GM19467 (cell line): ENCODE measurements at regions not wholly inside any gene's neighbourhood (a gene's known extent, or its start where the extent isn't known, plus 50 kb on each side); places are given as distances from the start of the nearest gene placed in this dataset.

Source experiments
- ATAC-seq: cut with Tn5 transposase; IDR thresholded peaks from one replicate; pipeline ENCODE4 v1.9.1; 2021; ENCODE audit warnings: mild to moderate bottlenecking, moderate library complexity; ENCODE audit not compliant: unreplicated experiment

DNA sequence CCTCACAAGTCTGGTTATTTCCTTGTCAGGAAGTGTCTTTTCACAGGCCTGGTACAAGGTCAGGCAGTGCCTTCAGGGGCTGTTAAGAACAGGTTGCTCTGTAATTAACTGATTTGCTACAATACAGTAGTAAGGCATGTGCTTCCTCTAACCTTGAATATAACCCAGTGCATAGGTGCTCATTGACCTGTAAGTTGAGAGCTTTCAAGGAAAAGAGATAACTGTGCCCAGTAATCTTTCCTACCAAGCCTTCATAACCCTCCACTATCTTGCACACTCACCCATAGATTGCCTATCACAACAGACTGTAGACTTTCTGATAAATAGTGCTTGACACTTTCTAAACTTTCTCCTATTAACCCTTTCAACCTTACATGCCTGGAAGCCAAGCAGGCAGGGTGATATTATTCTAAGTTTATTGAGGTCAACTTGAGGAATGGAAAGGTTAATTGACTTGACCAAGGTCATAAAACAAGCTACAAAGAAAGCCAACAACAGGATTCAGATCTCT lies 148.1 kb downstream of the PPARGC1A start:
- no peak for ATAC-seq

DNA sequence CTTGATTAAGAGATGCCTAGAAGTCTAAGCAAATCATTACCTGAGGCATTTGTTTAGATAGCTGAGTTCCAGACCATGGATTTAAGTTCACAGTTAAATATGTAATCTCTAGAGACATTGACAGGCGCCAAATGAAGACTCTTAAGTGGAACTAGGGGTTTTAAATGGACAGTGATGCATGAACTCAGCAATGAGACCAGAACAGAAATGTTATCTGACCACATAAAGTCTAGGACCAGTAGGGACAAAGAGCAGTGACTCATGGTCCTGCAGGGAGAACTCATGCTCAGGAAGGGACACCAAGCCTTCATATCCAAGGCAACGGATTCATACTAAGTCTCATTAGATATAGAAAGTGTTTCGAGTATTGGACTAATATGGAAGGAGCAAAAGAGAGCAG lies 152.3 kb downstream of the PPARGC1A start:
- no peak for ATAC-seq

DNA sequence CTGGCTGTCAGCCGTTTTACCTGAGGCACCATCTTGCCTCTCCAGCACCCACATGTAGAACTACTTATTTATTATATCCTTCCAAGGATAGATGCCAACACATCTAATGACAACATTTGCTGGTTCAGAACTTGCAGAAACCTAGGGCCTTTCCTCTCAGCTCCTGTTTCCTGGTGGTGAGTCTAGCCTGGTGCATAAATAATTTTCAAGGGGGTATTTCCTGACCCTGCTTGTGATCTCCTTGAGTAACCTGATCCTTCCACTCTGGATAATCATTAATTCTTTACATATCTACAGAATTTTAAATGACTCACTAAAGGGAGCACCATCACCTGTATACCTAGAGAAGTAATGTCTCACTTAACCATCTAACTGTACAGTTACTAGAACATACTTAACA lies 153.4 kb downstream of the PPARGC1A start:
- no peak for ATAC-seq

DNA sequence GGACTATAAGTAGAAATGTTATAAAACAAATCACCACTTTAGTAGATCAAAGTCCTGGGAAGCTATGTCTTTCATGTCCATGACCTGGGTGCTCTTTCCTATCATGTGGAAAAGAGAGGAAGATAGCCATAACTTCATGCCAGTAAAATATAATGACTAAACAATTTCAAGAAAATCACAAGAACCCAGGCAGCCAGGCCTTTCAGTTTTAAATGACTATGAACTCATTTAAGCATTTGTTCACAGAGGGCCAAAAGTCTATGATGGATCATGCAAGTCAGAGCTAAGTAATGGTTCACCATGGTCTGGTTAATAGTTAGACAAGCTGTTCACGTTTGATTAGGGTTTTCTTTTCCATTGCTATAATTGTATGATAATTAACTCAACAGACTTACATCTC lies 155.8 kb downstream of the PPARGC1A start:
- no peak for ATAC-seq

DNA sequence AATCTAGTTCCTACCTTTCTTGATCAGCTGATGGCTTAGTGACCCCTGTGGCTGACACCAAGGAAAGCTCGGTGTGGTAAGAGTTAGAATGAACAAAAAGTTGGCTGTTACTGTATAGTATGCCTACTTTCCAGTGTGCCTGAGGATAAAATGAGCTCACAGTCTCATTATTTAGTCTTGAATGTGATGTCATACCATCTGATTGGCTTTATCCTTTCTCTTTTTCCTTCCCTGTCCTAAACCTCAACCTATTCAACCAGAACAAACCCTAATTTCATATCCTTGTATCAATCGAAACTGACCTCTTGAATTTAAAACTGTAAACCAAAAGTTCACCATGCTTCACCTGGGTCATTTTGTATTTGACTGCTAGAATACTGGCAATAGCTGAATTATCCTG lies 156.4 kb downstream of the PPARGC1A start:
- no peak for ATAC-seq

DNA sequence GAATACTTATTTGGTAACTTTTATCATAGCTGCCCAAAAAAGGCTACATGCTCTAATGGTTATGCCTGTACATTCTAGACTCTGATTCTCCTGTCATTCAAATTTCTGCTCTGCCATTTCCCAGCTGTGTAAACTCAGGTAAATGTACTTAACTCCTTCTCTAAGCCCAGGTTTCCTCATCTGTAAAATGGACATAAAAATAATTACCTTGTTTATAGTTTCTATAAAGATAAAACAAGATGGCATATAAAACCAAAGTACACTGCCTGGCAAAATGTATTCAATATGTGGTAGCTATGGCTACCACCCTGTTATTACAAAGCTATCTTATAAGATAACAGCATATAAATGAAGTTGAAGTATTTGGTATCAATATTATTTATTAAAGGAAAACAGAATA lies 158.8 kb downstream of the PPARGC1A start:
- no peak for ATAC-seq

DNA sequence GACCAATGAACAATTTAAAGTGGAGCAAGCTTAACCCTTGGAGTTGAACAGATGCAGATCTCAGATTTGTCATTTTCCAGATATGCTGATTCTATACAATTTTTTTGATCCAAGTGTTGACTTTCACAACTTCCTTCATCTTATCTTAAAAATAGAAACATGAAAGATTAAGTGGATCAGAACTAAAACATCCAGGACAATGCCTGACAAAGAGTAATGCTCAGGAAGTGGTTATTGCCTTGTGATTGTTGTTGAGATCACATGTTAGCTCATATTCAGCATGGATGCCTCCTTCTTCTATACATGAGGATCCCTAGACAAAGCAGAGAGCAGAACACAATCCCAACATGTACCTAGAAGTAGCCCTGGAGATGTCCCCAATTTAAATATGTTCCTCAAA lies 160.9 kb downstream of the PPARGC1A start:
- no peak for ATAC-seq

DNA sequence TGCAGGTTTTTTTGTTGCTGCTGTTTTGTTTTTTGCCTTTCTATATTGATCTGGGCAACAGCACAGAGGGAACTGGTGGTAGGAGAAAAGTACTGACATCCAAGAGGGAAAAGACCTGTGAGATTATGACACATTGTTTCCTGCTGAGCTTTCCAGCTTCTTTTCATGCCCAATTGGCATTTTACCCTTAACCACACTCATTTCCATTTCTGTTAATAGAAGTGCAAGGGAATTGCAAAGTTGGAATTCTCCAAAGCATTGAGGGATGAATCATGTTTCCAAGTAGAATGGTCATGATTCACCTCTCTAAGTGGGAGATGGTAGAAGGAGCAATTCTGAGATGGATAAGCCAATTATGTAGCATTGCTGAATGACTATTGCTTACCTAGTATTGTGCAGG lies 161.5 kb downstream of the PPARGC1A start:
- ATAC-seq = no peak

DNA sequence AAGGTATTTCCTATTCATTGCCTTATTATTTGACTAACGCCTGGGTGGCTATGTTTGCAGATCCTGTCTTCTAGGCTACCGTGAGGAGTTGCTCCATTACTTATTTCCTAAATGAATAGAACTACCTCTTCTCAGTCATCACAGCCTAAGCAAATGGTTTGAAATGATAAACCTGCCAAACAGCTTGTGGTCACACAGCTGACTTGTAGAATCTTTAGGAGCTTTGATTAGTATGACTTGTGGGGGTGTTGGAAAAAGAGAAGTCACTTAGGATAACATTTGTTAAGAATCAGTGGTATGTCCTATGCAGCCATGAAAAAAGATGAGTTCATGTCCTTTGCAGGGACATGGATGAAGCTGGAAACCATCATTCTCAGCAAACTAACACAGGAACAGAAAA lies 169.3 kb downstream of the PPARGC1A start:
- ATAC-seq = no peak

DNA sequence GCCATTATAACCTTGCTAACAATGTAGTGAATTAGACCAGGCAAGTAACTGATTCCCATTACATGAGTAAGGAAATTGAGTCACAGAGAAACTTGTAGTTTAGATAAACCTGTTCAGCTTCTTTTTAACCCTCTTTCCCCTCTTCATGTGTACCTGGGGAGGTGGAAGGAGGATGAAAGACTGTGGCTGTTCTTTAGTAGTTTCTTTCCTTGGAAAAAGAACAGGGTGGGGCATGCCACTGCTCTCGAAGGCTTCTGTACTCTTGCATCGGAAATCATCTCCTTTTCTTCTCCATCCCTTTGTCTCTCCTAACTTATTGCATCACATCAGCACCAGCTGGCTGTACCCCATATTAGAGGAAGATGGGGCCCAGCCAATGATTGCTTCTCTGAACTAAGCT lies 171.4 kb downstream of the PPARGC1A start:
- no peak for ATAC-seq

DNA sequence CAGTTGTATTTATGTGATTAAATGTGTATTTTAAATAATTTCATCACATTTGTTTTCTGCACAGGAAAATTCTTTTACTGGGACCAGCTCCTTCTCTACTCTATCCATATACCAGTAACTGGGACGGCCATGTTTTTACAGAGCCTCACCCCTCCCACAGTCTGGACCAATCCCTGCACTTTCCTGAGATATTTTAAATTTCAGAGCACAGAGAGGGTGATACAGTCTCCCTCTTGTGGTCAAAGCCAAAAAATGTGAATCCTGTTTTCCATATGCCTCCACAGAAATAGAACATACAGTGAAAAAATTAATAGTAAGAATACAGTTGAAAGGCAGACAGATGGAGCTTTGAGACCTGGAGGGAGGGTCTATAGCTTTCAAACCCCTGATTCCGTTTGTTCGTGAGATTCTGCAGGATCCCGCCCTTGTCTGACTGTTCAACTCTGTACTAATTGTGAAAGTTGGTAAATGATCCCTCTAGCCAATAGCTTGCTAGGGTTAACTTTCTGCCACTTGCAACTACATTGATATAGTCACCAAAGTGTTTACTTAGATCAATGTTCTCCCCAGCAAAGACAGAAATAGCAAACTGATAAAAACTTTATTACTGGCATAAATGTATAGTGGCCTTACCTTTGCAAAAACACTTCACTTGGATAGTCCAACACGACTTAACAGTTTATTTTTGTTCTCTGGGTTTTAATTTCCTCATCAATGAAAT lies 172.2 kb downstream of the PPARGC1A start:
- ATAC-seq = no peak

DNA sequence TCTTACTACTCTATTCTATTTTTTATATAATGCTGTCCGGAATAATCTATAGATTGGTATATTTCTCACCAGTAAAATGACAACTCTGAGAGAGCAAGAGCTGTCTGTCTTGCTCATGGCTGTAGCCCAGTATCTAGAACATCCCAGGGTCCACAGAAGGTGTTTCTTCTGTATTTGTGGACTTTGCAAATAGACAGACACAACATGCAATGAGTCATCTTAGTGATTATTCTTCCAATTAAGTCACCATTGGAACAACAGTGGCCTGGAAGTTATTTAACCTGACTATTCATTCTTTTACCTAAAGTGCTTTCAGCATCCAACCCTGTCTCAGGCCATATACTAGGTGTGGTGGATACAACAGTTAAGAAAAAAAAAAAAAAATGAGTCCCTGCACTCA lies 179.5 kb downstream of the PPARGC1A start:
- ATAC-seq = no peak

DNA sequence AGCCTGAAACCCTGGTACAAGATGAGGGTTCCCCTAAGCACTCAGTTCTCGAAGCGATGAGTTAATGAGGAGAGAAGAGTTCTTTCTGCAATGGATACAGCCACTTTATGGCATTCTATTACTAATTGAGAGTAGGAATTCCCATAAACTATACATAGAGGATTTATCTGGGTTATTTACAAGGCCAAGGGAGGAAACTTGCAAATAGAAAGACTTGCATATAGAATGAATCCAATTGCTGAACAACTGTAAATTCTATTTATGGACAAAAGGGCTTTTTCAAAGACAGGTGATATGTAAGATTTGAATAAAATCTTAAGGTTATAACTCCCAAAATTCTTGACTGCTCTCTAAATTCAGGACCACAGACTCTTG lies 182.2 kb downstream of the PPARGC1A start:
- no peak for ATAC-seq

DNA sequence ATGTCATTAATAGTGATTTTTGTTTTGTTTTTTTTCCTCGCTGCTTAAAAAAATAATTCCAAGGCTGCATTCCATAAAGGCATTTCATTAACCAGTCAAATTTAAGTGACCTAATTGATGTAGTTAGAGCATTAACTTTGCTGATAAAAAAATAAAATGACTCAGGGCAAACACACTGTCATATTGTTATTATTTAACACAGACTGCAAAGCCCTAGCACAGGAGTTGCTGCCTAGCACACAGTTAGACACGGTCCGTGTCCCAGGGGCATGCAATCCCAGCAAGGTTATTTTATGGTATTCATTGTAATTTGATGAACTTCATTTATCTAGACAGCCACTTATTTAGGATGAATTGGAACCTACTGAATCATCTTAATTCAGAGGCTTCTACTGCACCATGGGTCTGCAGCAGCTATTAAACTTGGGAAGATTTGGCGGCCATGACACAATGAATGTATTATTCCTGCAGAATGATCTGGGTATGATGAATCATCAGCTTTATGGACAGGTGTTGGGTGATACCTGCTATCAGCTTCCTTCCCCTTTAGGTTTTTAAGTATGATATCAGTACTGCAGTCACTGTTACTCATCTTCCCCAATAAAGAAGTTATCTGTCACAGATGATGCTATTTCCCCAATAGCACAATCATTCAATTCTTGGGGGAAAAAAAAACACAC lies 182.7 kb downstream of the PPARGC1A start:
- no peak for ATAC-seq

DNA sequence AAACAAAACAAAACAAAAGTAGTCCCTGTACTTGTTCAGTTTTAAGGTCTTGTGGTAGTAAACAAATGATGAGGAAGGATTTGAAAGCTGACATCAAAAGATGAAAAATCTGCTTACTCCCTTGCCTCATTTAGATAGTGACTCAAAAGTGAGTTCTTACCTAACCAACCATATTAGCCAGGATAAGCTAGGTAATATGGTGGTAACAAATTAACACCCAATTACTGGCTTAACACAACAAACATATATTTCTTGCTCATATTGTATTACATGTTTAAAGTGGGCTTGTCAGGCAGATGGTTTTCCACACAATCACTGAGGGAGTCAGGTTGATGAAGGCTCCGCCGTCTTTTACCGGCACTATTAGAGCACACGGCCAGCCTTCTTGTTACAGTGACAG lies 189.7 kb downstream of the PPARGC1A start:
- ATAC-seq = no peak

DNA sequence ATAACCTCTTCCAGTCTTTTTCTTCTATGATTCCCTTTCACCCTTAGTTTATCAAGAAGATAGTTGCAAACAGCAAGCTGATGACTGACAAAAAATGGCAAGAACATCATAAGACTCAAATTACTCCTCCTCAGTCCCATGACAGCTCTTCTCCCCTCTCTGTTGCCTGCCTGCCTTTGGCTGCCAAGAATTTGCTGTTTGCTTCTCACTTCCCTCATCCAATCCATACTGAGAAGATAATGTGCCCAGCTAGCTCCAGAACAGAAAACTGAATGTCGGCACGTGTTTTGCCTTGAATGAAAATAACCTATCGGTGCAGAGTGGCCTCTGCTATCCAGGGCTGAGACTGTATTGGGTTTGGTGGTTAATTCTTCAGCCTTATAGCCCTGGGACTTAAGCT lies 192.1 kb downstream of the PPARGC1A start:
- no peak for ATAC-seq

DNA sequence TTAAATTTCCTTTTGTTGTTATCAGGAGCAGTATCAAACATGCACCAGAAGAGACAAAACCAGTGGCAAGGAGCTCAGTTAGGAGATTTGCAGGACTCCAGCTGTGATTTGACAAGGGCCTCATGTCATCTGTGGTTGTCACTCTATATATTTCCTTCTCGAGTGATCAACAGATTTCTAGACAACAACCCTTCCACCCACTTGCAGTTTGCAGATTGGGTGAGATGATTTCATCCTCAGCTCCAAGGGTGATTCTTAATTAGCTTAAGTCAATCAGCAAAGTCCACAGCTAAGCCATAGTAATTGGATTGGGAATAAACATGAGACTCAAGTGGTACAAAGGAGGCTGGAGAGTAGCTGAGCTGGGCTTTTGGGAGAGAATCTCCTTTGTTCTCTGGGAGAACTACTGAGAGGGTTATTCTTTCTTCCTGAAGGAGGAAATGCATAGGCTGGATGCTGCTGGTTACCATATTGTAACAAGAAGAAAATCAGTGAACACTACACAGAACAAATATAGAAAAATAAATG lies 192.8 kb downstream of the PPARGC1A start:
- no peak for ATAC-seq

DNA sequence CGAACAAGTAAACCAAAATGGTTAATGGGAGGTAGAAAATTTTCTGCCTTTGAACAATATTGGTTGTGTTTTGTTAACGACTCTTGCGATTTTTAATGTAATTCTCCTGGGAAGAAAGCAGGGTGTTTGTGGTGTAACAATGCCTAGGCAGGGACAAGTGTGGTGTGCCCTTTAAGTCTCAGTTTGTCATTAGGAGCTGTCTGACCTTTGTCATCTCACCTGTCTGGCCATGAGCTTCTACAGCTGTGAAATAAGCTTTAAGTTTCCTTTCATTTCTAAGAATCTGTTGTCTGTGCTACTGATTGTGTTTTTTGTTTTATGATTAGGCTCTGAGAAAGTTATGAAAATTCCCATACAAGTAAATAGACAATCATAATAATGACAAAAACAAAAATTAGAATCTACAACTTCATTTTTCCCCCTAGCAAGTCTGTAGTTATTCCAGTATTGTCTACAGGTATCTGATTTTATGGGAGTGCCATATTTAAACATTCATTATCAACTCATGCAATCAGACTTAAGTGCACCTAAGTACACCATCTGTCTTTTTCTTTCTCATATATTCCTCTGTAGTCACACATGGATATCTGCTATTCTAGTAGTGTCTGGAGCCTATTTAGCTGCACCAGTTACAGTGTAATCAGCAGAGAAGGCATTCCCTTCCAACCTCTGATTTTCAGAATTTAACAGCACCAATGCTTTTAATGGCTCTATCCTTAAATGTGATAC lies 203.5 kb downstream of the PPARGC1A start:
- no peak for ATAC-seq

DNA sequence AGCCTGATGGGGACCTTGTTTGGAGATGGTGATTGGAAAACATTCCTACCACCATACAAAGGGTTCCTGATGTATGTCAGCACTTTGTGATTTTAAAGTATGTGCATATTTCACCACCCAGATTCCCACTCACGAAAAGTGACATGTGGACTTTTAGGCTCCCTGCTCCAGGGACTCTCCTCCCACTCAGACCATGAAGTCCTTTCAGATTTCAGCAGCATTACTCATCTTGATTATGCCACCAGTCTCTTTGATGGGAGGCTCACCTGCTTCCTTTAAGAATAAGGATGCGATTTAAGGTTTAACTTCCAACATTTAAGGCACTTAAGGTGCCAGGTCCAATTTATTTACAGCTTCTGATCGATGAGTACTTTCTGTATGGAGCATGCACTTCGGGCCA lies 204.4 kb downstream of the PPARGC1A start:
- ATAC-seq = no peak

DNA sequence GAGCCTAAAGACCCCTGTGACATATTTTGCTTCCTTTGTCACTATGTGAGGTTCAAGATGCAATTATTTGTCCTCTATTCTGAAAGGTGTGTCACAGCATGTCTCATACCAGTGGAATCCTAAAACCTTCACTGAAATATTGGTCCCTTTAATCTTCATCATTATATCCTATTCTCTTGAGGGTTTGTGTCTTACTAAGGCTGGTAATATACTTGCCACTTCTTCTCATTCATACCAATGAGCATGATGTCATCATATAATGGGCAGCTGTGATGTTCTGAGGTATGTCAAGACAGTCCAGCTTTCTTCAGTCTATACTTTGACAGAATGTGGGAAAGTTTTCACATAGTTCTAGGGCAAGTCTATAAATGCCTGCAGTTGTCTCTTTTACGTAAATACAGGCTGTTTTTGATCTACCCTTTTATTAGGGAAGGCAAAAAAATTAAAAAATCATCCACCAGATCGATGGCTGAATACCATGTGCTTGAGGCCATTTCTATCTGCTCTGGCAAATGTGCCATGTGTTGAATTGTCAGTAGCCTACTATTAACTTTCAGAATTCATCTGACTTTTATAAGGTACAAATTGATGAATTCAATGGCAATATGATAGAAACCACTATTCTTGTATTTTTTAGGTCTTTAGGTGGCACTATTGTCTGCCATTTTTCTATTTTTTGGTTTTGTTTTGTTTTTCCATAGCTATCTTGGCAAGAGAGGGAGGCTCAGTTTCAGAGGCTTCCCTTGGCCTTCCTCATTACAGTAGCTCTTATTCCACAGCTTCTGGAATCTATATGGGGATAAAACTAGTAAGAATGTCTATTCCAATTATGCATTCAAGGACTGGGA lies 209.0 kb downstream of the PPARGC1A start:
- no peak for ATAC-seq

DNA sequence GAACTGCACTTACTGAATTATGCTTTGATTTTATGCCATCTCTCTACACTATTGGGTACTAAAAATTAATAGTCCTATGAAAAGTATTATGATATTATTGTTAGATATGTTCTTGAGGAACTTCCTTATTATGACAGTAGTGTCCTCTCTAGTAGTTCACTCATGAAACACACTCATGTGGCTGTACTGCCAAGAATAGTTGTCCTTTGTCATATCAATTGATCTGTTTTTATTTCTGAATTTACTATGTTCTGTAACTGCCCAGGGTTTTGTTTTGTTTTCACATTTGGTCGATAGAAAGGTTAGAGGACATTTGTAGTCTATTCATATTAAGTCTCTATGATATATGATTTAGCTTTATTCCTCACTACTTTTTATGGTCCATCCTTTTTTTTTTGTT lies 215.2 kb downstream of the PPARGC1A start:
- no peak for ATAC-seq
